Midbrain (tissue), 1 donor: ENCODE measurements at regions not wholly inside any gene's neighbourhood (a gene's known extent, or its start where the extent isn't known, plus 50 kb on each side); places are given as distances from the start of the nearest gene placed in this dataset.
"Not testable (repeated sequence)": the region's sequence is repeated elsewhere in the genome, so short reads cannot be mapped to it uniquely, and the experiment has no call there.

Source experiments
- DNase-seq: peaks from one replicate; lab custom pipeline; 2025; lab: John Stamatoyannopoulos, UW

DNA sequence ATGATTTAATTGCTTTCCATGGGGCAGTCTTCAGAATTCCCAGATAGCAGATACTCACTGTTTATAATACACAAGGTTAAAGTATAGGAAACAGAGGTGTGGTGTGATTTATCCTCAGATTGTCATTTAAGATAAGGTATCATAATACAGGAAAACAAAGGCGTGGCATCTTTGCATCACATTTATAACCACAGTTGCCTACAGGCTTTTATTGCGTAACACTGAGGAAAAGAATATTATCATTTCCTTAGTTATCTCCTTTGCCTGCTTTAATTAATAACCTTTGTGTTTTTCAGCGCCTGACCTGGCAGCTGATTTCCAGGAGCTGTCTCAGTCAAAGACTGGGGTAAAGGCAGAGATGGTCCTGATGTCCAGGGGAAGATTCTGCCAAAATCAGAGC is 68.8 kb downstream of the SSX7 start:
- DNase-seq, result no peak

DNA sequence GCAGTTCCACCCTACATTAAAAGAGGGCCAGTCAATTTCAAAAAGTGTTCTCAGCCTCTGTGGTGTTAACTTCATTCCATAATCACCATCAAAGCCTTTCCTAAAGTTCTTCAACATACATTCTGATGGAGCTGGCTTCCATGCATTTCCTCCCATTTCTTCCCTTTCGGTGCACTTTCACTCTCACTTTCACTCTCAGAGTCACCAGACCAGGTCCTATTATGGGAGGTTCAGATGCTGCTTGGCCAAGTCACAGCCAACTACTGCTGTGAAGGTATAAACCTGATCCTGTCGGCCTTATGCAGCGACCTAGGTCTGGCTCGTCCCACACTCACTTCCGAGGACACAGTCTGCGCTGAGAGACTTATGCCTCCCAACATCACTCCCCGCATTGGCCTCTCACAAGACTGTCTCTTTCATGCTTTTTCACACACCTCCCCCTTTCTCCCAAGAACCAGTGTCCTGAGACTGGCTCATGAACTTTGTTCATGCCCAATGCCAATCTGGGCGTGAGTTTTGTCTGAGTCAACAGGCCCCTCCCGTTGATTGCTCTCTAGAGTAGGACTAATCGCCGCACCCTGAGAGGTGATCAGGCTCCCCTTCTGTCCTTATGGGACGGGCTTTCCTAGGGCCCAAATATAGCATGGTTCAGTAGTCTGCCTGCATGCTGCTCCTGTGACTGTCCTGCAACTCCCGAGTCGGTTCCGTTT is 60.8 kb upstream of the XAGE1B start:
- no peak for DNase-seq

DNA sequence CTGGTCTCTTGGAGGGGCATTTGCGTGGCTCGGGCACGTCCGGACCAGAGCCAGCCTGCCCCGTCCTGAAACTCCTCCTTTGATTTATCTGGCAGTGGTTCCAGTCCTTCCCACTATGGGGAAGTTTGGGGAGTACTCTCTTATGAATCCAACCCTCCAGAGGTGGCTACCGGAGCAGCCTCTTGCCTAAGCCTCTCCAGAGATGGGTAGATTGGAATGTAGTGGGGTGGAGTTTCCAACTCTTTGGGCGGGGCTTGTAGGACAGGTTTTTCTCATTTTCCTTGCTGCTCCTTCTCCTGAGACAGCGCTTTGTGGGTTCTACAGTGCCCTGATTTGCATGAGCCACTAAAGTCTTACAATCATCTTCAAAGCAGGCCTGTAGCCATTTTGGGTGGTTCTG is 60.1 kb upstream of the XAGE1B start:
- DNase-seq, result no peak

DNA sequence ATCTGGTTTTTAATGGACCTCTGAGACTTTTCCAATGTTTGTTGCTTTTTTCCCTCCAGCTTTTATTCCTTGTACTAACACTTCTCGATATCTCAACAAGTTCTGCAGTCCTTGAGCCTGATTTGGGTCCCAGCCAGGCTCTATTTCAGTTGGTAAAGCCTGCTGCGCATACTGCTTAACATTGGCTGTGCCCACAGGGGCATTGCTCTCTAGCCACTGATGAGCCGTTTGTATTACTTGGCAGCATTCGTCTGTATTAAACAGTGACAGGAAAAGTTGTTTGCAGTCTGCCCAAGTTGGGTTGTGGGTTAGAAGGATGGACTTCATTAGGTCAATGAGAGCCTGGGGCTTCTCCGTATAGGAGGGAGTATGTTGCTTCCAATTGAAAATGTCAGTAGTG is 59.6 kb upstream of the XAGE1B start:
- no peak for DNase-seq

DNA sequence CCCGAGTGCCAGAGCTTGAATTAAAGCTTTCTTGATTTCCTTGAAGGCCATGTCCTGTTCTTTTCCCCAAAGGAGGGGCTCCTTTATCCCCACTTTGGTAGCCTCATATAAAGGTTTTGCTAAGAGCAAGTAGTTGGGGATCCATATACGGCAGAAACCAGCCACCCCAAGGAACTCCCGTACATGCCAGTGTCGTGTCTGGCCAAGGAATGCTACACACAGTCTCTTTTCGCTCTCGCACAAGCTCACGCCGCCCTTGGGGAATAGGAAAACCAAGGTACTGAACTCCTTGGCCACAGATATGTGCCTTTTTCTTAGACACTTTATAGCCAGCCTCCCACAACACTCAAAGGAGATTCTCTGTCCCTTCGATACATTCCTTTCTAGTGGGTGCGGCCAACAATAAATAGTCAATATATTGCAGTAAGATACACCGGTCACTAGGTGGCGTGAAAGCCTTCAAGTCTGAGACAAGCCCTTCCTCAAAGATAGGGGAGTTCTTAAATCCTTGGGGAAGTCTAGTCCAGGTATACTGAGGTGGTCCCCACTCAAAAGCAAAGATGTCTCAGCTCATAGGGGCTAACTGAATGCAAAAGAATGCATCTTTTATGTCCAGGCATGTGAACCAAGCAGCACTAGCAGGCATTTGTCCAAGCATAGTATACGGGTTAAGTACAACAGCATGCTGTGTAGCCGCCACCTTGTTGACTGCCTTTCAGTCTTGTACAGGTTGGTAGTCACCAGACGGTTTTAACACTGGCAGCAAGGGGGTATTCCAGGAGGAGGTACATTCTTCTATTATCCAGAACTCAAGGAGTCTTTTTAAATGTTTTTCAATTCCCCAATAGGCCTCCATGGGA is 57.8 kb upstream of the XAGE1B start:
- DNase-seq, result peak; percentile 19

- DNase-seq, result not testable (repeated sequence)
Measured at GRCh38 chrX:52568146-52568545, 51.3 kb upstream of the XAGE1B start.
